ENCODE measurements at regions not wholly inside any gene's neighbourhood (a gene's known extent, or its start where the extent isn't known, plus 50 kb on each side); places are given as distances from the start of the nearest gene placed in this dataset.

DNA sequence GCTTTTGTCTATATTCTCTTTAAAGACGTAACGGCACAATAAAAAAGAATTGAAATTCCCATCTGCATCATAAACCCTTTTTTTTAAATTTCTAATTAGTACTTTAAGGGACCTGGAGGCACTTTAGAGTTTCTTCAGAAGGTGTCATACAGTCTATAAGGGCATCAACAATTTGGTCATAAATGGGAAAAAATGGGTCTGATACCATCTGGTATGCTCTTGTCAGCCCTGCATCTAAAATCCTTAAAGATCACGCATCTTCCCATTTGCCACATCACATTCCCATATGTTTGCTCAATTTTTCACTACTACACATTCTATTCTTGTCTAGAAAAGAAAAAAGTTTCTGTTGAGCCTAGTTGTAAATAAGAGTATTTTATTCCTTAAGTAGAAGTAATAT lies 53.8 kb downstream of the COX7C start:
- no peaks in the 10 kb centered on the region for H3K27me3 ChIP-seq (replicated peaks; ENCODE audit: control insufficient read depth, insufficient read depth, low read length, poor library complexity, severe bottlenecking)
- H3K36me3 ChIP-seq (ENCODE audit: control insufficient read depth, insufficient read depth, low read length): no peaks in the 10 kb centered on the region
- no peaks in the 10 kb centered on the region for H3K9me3 ChIP-seq (ENCODE audit: control insufficient read depth, low read length)
- no peak overlapping the region for H3K4me3 ChIP-seq (ENCODE audit: insufficient read depth, low read depth, low read length, poor library complexity, severe bottlenecking)
- H3K27ac ChIP-seq (ENCODE audit: insufficient read depth, low read length, poor library complexity, severe bottlenecking): no peak overlapping the region
- no peaks in the 10 kb centered on the region for H3K4me1 ChIP-seq (ENCODE audit: control insufficient read depth, insufficient read depth, low read length, poor library complexity, severe bottlenecking)
- DNase-seq: no peak

DNA sequence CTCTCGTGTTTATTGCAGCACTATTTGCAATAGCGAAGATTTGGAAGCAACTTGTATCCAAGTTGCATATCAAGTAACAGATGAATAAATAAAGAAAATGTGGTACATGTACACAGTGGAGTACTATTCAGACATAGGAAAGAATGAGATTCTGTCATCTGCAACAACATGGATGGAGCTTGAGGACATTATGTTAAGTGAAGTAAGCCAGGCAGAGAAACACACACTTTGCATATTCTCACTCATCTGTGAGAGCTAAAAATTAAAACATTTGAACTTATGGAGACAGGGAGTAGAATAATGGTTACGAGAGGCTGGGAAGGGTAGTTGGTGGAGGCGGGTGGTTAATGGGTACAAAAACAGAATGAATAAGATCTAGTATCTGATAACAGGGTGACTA lies 56.3 kb downstream of the COX7C start:
- DNase-seq: no peak
- no peaks in the 10 kb centered on the region for H3K36me3 ChIP-seq (ENCODE audit: control insufficient read depth, insufficient read depth, low read length)
- no peaks in the 10 kb centered on the region for H3K27me3 ChIP-seq (replicated peaks; ENCODE audit: control insufficient read depth, insufficient read depth, low read length, poor library complexity, severe bottlenecking)
- no peaks in the 10 kb centered on the region for H3K9me3 ChIP-seq (ENCODE audit: control insufficient read depth, low read length)
- H3K4me1 ChIP-seq (ENCODE audit: control insufficient read depth, insufficient read depth, low read length, poor library complexity, severe bottlenecking): no peaks in the 10 kb centered on the region
- H3K4me3 ChIP-seq (ENCODE audit: insufficient read depth, low read depth, low read length, poor library complexity, severe bottlenecking): no peak overlapping the region
- no peak overlapping the region for H3K27ac ChIP-seq (ENCODE audit: insufficient read depth, low read length, poor library complexity, severe bottlenecking)

DNA sequence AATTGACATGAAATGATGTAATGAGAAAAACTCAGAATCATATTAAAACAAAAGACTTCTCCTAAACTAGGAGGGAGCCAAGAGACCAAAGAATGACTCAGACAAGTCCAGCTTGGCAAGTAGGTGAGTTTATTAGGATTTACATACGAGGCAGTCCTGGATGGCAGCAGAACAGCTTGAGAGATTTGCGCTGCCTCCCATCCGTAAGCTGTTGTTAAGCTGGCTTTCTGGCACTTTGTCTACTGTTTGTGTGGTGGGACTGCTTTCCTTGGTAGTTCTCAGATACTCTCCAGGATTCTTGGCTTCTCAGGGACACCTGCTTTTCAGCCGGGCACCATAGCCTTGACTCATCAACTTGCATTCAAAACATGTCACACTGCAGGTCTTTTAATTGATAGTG lies 57.6 kb downstream of the COX7C start:
- H3K27me3 ChIP-seq (replicated peaks; ENCODE audit: control insufficient read depth, insufficient read depth, low read length, poor library complexity, severe bottlenecking): no peaks in the 10 kb centered on the region
- H3K4me3 ChIP-seq (ENCODE audit: insufficient read depth, low read depth, low read length, poor library complexity, severe bottlenecking): no peak overlapping the region
- no peak overlapping the region for H3K27ac ChIP-seq (ENCODE audit: insufficient read depth, low read length, poor library complexity, severe bottlenecking)
- H3K9me3 ChIP-seq (ENCODE audit: control insufficient read depth, low read length): no peaks in the 10 kb centered on the region
- no peak for DNase-seq
- H3K4me1 ChIP-seq (ENCODE audit: control insufficient read depth, insufficient read depth, low read length, poor library complexity, severe bottlenecking): no peaks in the 10 kb centered on the region
- H3K36me3 ChIP-seq (ENCODE audit: control insufficient read depth, insufficient read depth, low read length): no peaks in the 10 kb centered on the region

DNA sequence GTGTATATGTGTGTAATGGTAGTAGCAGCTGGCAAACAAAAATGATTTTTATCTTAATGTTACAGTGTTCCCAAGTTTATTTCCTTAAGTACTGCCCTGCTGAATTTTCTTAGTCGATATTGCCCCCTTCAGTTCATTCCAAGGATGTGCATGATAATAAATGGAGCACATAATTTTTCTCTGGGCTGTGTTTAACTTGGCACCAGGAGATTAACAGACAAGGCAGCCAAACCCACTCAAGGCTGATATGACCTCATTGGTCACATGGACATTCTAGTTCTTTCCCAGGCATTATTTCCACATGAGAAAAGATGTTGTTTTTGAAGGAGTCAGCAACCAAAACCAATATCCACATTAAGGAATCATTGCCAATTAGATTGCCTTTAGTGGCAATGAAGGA lies 61.8 kb downstream of the COX7C start:
- Histone ChIP-seq H3K36me3 (ENCODE audit: control insufficient read depth, insufficient read depth, low read length) (no peaks in the 10 kb centered on the region), H3K27me3 (replicated peaks; ENCODE audit: control insufficient read depth, insufficient read depth, low read length, poor library complexity, severe bottlenecking) (no peaks in the 10 kb centered on the region), H3K9me3 (ENCODE audit: control insufficient read depth, low read length) (no peaks in the 10 kb centered on the region), H3K27ac (ENCODE audit: insufficient read depth, low read length, poor library complexity, severe bottlenecking) (no peak overlapping the region), H3K4me1 (ENCODE audit: control insufficient read depth, insufficient read depth, low read length, poor library complexity, severe bottlenecking) (no peaks in the 10 kb centered on the region), H3K4me3 (ENCODE audit: insufficient read depth, low read depth, low read length, poor library complexity, severe bottlenecking) (no peak overlapping the region)
- DNase-seq: no peak

DNA sequence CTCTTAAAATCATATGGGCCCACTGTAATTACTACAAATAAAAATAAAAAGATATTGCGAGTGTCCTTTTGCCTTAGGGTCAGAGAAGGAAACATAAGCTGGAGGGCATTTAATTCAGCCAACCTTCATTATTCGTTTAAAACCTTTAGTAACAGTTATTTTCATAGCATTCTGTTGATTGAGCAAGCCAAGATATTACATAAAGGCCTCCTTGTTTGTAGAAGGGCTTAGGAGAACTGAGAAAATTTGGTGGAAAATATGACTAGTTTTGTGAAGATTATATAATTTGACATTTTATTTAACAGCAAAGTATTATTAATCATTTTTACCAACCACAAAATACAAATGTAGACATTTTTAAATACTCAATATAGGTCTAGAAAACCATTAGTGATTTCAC lies 62.2 kb downstream of the COX7C start:
- no peak overlapping the region for H3K4me3 ChIP-seq (ENCODE audit: insufficient read depth, low read depth, low read length, poor library complexity, severe bottlenecking)
- H3K36me3 ChIP-seq (ENCODE audit: control insufficient read depth, insufficient read depth, low read length): no peaks in the 10 kb centered on the region
- no peaks in the 10 kb centered on the region for H3K4me1 ChIP-seq (ENCODE audit: control insufficient read depth, insufficient read depth, low read length, poor library complexity, severe bottlenecking)
- no peaks in the 10 kb centered on the region for H3K9me3 ChIP-seq (ENCODE audit: control insufficient read depth, low read length)
- DNase-seq: no peak
- no peaks in the 10 kb centered on the region for H3K27me3 ChIP-seq (replicated peaks; ENCODE audit: control insufficient read depth, insufficient read depth, low read length, poor library complexity, severe bottlenecking)
- no peak overlapping the region for H3K27ac ChIP-seq (ENCODE audit: insufficient read depth, low read length, poor library complexity, severe bottlenecking)

DNA sequence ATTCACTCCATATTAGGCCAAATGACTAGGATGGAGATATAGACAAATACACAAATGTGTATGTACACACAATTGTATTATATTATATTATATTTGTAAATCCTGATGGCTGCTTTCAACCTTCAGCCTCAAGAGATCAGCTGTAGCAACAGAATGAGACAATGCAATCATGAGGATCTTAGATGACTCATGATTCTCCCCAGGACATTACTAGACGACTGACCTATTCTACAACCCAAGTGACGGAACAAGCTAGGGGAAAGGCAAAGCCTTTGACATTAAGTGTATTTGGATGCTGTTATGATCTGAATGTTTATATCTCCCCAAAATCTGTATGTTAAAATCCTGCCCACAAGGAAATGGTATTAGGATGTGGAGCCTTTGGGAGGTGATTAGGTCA lies 66.5 kb downstream of the COX7C start:
- no peaks in the 10 kb centered on the region for H3K27me3 ChIP-seq (replicated peaks; ENCODE audit: control insufficient read depth, insufficient read depth, low read length, poor library complexity, severe bottlenecking)
- no peaks in the 10 kb centered on the region for H3K4me1 ChIP-seq (ENCODE audit: control insufficient read depth, insufficient read depth, low read length, poor library complexity, severe bottlenecking)
- H3K36me3 ChIP-seq (ENCODE audit: control insufficient read depth, insufficient read depth, low read length): no peaks in the 10 kb centered on the region
- no peaks in the 10 kb centered on the region for H3K9me3 ChIP-seq (ENCODE audit: control insufficient read depth, low read length)
- H3K4me3 ChIP-seq (ENCODE audit: insufficient read depth, low read depth, low read length, poor library complexity, severe bottlenecking): no peak overlapping the region
- DNase-seq: no peak
- H3K27ac ChIP-seq (ENCODE audit: insufficient read depth, low read length, poor library complexity, severe bottlenecking): no peak overlapping the region

DNA sequence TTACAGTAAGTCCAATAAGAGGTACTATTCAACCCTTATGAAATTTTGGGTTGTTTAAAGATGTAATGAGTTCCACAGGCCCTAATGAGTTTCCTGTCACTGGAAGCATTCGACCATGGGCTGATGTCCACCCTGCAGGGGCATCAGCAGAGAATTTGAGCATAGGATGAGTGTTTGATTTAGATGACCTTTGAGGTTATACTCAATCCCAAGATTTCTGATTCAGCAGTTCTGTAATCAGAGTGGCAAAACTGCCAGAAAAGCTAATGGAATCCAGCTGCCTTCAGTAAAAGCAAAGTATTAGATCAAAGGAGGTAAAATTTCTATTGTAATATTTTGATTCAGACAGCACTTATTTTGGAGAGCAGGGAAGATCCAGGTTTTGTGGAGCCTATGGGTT lies 68.3 kb downstream of the COX7C start:
- H3K27me3 ChIP-seq (replicated peaks; ENCODE audit: control insufficient read depth, insufficient read depth, low read length, poor library complexity, severe bottlenecking): no peaks in the 10 kb centered on the region
- no peak overlapping the region for H3K4me3 ChIP-seq (ENCODE audit: insufficient read depth, low read depth, low read length, poor library complexity, severe bottlenecking)
- H3K9me3 ChIP-seq (ENCODE audit: control insufficient read depth, low read length): no peaks in the 10 kb centered on the region
- H3K27ac ChIP-seq (ENCODE audit: insufficient read depth, low read length, poor library complexity, severe bottlenecking): no peak overlapping the region
- no peaks in the 10 kb centered on the region for H3K36me3 ChIP-seq (ENCODE audit: control insufficient read depth, insufficient read depth, low read length)
- H3K4me1 ChIP-seq (ENCODE audit: control insufficient read depth, insufficient read depth, low read length, poor library complexity, severe bottlenecking): no peaks in the 10 kb centered on the region
- no peak for DNase-seq

DNA sequence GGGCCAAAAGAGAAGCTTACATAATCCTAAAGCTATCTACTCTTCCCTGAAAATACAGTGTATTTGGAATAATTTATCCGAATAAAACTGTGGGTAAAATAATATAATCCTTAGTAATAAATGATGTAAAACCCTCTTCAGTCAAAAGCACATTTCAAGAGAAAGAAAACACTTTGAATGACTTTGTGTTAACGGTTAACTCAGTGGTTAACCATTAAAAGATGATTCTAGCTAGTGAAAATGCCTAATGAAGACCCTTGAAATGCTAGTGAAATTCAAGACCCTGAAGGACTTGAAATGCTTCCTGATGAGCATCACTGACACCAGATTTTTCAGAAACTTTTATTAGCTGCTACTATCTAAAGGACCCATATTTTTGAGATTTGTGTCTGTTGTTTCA lies 70.7 kb downstream of the COX7C start:
- DNase-seq: no peak
- no peaks in the 10 kb centered on the region for H3K9me3 ChIP-seq (ENCODE audit: control insufficient read depth, low read length)
- H3K36me3 ChIP-seq (ENCODE audit: control insufficient read depth, insufficient read depth, low read length): no peaks in the 10 kb centered on the region
- H3K4me3 ChIP-seq (ENCODE audit: insufficient read depth, low read depth, low read length, poor library complexity, severe bottlenecking): no peak overlapping the region
- H3K27me3 ChIP-seq (replicated peaks; ENCODE audit: control insufficient read depth, insufficient read depth, low read length, poor library complexity, severe bottlenecking): no peaks in the 10 kb centered on the region
- H3K27ac ChIP-seq (ENCODE audit: insufficient read depth, low read length, poor library complexity, severe bottlenecking): no peak overlapping the region
- H3K4me1 ChIP-seq (ENCODE audit: control insufficient read depth, insufficient read depth, low read length, poor library complexity, severe bottlenecking): no peaks in the 10 kb centered on the region

DNA sequence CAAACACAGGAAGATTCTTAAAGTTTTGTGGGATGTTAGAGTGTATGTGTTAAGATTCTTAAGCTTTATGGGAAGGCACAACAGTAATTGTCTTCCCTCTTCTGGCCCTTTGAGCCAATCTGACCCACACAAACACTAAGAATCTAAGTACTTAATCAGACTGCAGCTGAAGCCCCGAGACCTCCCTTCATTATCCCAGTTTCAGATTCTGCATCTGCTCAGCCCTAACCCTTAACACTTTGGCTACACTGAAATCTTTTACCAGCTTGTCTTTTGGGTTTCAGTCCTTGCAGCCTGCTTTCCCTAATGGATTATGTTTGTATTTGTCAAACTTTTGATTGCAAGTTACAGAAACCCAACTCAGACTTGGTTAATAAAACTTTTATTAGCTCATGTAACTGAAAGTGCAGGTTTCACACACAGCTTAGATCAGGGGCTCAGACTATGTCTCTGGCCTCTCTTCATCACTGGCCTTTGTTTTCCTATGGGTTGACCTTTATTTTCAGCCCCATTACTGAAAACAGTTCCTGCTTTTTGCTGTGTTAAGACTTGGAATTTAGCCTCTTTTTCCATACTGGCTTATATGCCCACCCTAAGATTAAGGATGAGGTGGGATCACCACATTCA lies 71.5 kb downstream of the COX7C start:
- Histone ChIP-seq H3K27me3 (replicated peaks; ENCODE audit: control insufficient read depth, insufficient read depth, low read length, poor library complexity, severe bottlenecking) (no peaks in the 10 kb centered on the region), H3K4me3 (ENCODE audit: insufficient read depth, low read depth, low read length, poor library complexity, severe bottlenecking) (no peak overlapping the region), H3K9me3 (ENCODE audit: control insufficient read depth, low read length) (no peaks in the 10 kb centered on the region), H3K27ac (ENCODE audit: insufficient read depth, low read length, poor library complexity, severe bottlenecking) (no peak overlapping the region), H3K36me3 (ENCODE audit: control insufficient read depth, insufficient read depth, low read length) (no peaks in the 10 kb centered on the region), H3K4me1 (ENCODE audit: control insufficient read depth, insufficient read depth, low read length, poor library complexity, severe bottlenecking) (no peaks in the 10 kb centered on the region)
- no peak for DNase-seq

DNA sequence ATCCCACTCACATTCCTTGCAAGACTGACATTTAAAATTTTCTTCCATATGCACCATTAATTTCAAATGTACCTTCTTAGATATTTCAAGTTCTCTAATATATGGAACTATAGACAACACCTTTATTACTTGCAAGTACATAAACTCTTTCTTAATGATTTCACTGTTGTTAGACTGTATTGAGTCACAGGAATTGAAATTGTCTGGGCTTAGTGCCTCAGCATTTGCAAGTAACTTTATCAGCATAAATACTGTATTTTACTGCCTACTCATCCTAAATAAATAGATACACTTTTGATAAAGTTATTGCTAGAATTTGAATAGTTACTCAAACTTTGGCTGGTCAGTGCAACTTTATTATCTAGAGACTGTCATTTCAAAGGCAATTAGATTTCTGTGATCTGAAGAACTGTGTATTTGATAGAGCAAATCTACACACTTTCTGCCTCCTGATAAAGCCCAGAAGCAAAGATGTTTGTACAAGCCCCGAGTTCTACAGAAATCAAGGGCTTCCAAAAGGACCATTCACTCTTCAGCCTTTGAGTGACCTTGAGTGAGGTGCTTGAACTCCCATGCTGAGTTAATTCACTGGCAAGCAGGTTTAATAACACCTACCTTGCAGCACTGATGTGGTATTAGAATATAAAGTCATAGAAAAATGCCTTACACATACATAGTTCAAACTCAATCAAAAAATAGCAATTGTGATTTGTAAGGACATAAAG lies 91.6 kb downstream of the COX7C start:
- Histone ChIP-seq H3K4me1 (ENCODE audit: control insufficient read depth, insufficient read depth, low read length, poor library complexity, severe bottlenecking) (no peaks in the 10 kb centered on the region), H3K27me3 (replicated peaks; ENCODE audit: control insufficient read depth, insufficient read depth, low read length, poor library complexity, severe bottlenecking) (no peaks in the 10 kb centered on the region)
- DNase-seq: no peak

More for the DNA sequence above, 91.6 kb downstream of the COX7C start:
- no peak overlapping the region for H3K27ac ChIP-seq (ENCODE audit: insufficient read depth, low read length, poor library complexity, severe bottlenecking)
- no peak overlapping the region for H3K4me3 ChIP-seq (ENCODE audit: insufficient read depth, low read depth, low read length, poor library complexity, severe bottlenecking)
- H3K9me3 ChIP-seq (ENCODE audit: control insufficient read depth, low read length): no peaks in the 10 kb centered on the region
- H3K36me3 ChIP-seq (ENCODE audit: control insufficient read depth, insufficient read depth, low read length): no peaks in the 10 kb centered on the region

Data from effector memory CD4-positive, alpha-beta T cell (primary cell).